ENCODE measurements at regions not wholly inside any gene's neighbourhood (a gene's known extent, or its start where the extent isn't known, plus 50 kb on each side); places are given as distances from the start of the nearest gene placed in this dataset.

DNA sequence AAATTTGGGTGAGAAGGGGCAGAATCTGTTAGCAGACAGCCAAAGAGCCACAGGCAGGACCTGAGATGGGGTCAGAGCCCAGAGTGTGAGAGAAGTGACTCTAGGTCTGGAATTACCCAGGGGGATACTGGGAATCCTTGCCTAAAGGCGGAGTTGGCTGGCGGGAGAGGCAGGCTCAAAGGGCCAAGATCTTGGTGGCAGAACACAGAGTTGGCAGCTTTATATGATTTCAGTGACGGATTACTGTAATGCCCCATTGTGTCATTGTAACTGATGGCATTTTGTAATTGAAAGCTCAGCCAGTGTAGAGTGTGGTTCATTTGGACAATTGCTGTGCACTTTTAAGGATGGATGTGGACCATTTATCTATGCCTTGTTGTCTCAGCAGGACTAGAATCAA is 77.3 kb downstream of the SMIM20 start:
- no peak for TF ChIP-seq POLR2A (IDR thresholded peaks at IDR 0.05; ENCODE audit: low read length)
- TF ChIP-seq GATA1 (IDR thresholded peaks at IDR 0.05; ENCODE audit: low read depth, low read length), result no peak

Measured in erythroblast (primary cell).